Prostate gland (tissue), 2 donors: ENCODE measurements at regions not wholly inside any gene's neighbourhood (a gene's known extent, or its start where the extent isn't known, plus 50 kb on each side); places are given as distances from the start of the nearest gene placed in this dataset.

Experiments used
- DNase-seq: peaks from one replicate; pipeline ENCODE4 v3.0.0-alpha.2; 2019; ENCODE audit warnings: low spot score
- H3K27ac ChIP-seq, 2 donors: fragments of 200-600 bp; sonication (generic); 2 replicates each; pipeline ENCODE4 v1.5.1; 2017 to 2019
- H3K27me3 ChIP-seq: fragments of 200-600 bp; sonication (generic); replicated peaks from 2 replicates; pipeline ENCODE4 v1.5.1; 2019; ENCODE audit not compliant: insufficient read depth
- H3K36me3 ChIP-seq, 2 donors: fragments of 200-600 bp; sonication (generic); 1 replicate in 1 of 2; 2 replicates in 1 of 2; pipeline versions ENCODE4 v1.5.1 to v1.8.1; 2017 to 2019
- H3K4me1 ChIP-seq: fragments of 200-600 bp; sonication (generic); replicated peaks from 2 replicates; pipeline ENCODE4 v1.5.1; 2019
- H3K4me3 ChIP-seq, 2 donors: fragments of 200-600 bp; sonication (generic); 2 replicates each; pipeline ENCODE4 v1.5.1; 2017 to 2019
- H3K9me3 ChIP-seq: fragments of 200-600 bp; sonication (generic); 2 replicates; pipeline ENCODE4 v1.5.1; 2017
- CTCF ChIP-seq, 4 experiments: fragments of 200-600 bp in 2 of 4; fragments of 450-650 bp in 2 of 4; sonication (generic) in 2 of 4; IDR thresholded peaks; 1 replicate in 3 of 4; 2 replicates in 1 of 4; pipeline ENCODE4 v1.5.1; 2016 to 2019; ENCODE audit warnings: antibody characterized with exemption in 4 of 4, mild to moderate bottlenecking in 2 of 4, moderate library complexity in 2 of 4
- POLR2A ChIP-seq: fragments of 450-650 bp; IDR thresholded peaks from one replicate; pipeline ENCODE4 v1.6.1; 2016; ENCODE audit warnings: antibody characterized with exemption, mild to moderate bottlenecking
- POLR2AphosphoS5 ChIP-seq: sonication (generic); formaldehyde crosslinking; IDR thresholded peaks from one replicate; pipeline ENCODE4 v1.6.1; 2017; ENCODE audit warnings: antibody characterized with exemption
- WGBS: methylation state at CpG from one replicate; pipeline ENCODE4 v1.1.5; 2018; 5-methylcytosine and 5-hydroxymethylcytosine counted together
- intact Hi-C: fragments of 100-400 bp; cut with DNase I; formaldehyde crosslinking; loops from one replicate; pipeline ENCODE4 v1.14.2; 2022
- small RNA-seq, 2 donors: library from RNA; depleted of rRNA; stranded (forward); fragments of <200 nt; gene quantifications; one replicate each; pipeline ENCODE3, GENCODE V24; 2016

- DNase-seq = no peak
- no peaks in the 10 kb centered on the region for H3K9me3 ChIP-seq
- H3K4me1 ChIP-seq = no peaks in the 10 kb centered on the region
- intact Hi-C loops = no loop called here
- WGBS = 6% methylated on average over 1 of the region's 1 CpG
- H3K4me3 ChIP-seq = no peak overlapping the region
- no peaks in the 10 kb centered on the region for H3K27me3 ChIP-seq
- no peaks in the 10 kb centered on the region for H3K36me3 ChIP-seq
- no peak overlapping the region for H3K27ac ChIP-seq
- TF ChIP-seq POLR2A (no peak), POLR2AphosphoS5 (no peak), CTCF (IDR thresholded peaks at IDR 0.05) (no peak)
Observed at GRCh38 chr6:8506126-8506525, 70.8 kb upstream of the SLC35B3 start.

GRCh38 chr6:8499540-8499939, 64.2 kb upstream of the SLC35B3 start:
- DNase-seq = no peak
- 33% methylated on average over 1 of the region's 1 CpG for WGBS
- Histone ChIP-seq H3K27ac (no peak overlapping the region), H3K4me3 (no peak overlapping the region), H3K4me1 (no peaks in the 10 kb centered on the region), H3K27me3 (no peaks in the 10 kb centered on the region), H3K9me3 (no peaks in the 10 kb centered on the region), H3K36me3 (no peaks in the 10 kb centered on the region)
- intact Hi-C loops = no loop called here
- TF ChIP-seq POLR2A = no peak
- TF ChIP-seq POLR2AphosphoS5 = no peak
- TF ChIP-seq CTCF (IDR thresholded peaks at IDR 0.05) = peak in 2 of 4 experiments; percentile 19 to 31

GRCh38 chr6:8494730-8495129, 59.4 kb upstream of the SLC35B3 start:
- 96% methylated on average over 5 of the region's 5 CpGs for WGBS
- Histone ChIP-seq H3K27me3 (no peaks in the 10 kb centered on the region), H3K4me1 (no peaks in the 10 kb centered on the region), H3K36me3 (no peaks in the 10 kb centered on the region), H3K4me3 (no peak overlapping the region), H3K27ac (no peak overlapping the region), H3K9me3 (no peaks in the 10 kb centered on the region)
- TF ChIP-seq POLR2A (no peak), POLR2AphosphoS5 (no peak), CTCF (IDR thresholded peaks at IDR 0.05) (no peak)
- no peak for DNase-seq
- intact Hi-C loops = no loop called here

GRCh38 chr6:8492536-8493133, 57.3 kb upstream of the SLC35B3 start:
- Histone ChIP-seq H3K4me3 (no peak overlapping the region), H3K4me1 (no peaks in the 10 kb centered on the region), H3K27ac (no peak overlapping the region), H3K9me3 (no peaks in the 10 kb centered on the region), H3K36me3 (no peaks in the 10 kb centered on the region), H3K27me3 (no peaks in the 10 kb centered on the region)
- intact Hi-C loops = no loop called here
- TF ChIP-seq POLR2A = no peak
- no peak for TF ChIP-seq POLR2AphosphoS5
- no peak for TF ChIP-seq CTCF (IDR thresholded peaks at IDR 0.05)
- no peak for DNase-seq
- 33% methylated on average over 2 of the region's 2 CpGs for WGBS

Small RNA genes lying in the stretch of these regions (small RNA-seq; reads per million reads assigned to genes)
- gene RF02101 = 0 reads per million in 2 donors
- 0 reads per million in 2 donors for gene RNU6ATAC21P
